Right hindlimb (tissue), 1 donor: ENCODE measurements at regions not wholly inside any gene's neighbourhood (a gene's known extent, or its start where the extent isn't known, plus 50 kb on each side); places are given as distances from the start of the nearest gene placed in this dataset.
"Not testable (repeated sequence)": the region's sequence is repeated elsewhere in the genome, so short reads cannot be mapped to it uniquely, and the experiment has no call there.

ENCODE experiments used
- DNase-seq: peaks from one replicate; pipeline ENCODE4 v3.0.0-alpha.2; 2018

- peak; percentile 11 for DNase-seq
Observed at GRCh38 chr9:93900971-93901861, 53.9 kb downstream of the BARX1 start.

- DNase-seq, result peak; percentile 5
Observed at GRCh38 chr9:93900436-93900819, 54.7 kb downstream of the BARX1 start.

- peak; percentile 4 for DNase-seq
Observed at GRCh38 chr9:93899609-93900435, 55.3 kb downstream of the BARX1 start.

- peak; percentile 14 for DNase-seq
Observed at GRCh38 chr9:93898502-93899426, 56.4 kb downstream of the BARX1 start.

- DNase-seq, result peak; percentile 2
Observed at GRCh38 chr9:93898026-93898425, 57.1 kb downstream of the BARX1 start.

- peak; percentile 9 for DNase-seq
Observed at GRCh38 chr9:93897075-93897970, 57.8 kb downstream of the BARX1 start.

- DNase-seq, result peak; percentile 4
Observed at GRCh38 chr9:93896496-93897033, 58.6 kb downstream of the BARX1 start.

GRCh38 chr9:93896093-93896492 is 59.1 kb downstream of the BARX1 start:
- no peak for DNase-seq

- no peak for DNase-seq
Observed at GRCh38 chr9:93895535-93895934, 59.6 kb downstream of the BARX1 start.

GRCh38 chr9:93894691-93895079 is 60.5 kb downstream of the BARX1 start:
- DNase-seq, result no peak

- DNase-seq, result peak; percentile 11
Observed at GRCh38 chr9:93893899-93894690, 61.1 kb downstream of the BARX1 start.

- DNase-seq, result no peak
Observed at GRCh38 chr9:93893194-93893593, 62.0 kb downstream of the BARX1 start.

GRCh38 chr9:93892748-93893147 is 62.4 kb downstream of the BARX1 start:
- no peak for DNase-seq

GRCh38 chr9:93891549-93892310 is 63.4 kb downstream of the BARX1 start:
- no peak for DNase-seq

GRCh38 chr9:93891050-93891449 is 64.1 kb downstream of the BARX1 start:
- DNase-seq, result no peak

- no peak for DNase-seq
Observed at GRCh38 chr9:93890436-93890935, 64.7 kb downstream of the BARX1 start.

GRCh38 chr9:93886911-93887310 is 68.2 kb downstream of the BARX1 start:
- no peak for DNase-seq

GRCh38 chr9:93884808-93885207 is 70.3 kb downstream of the BARX1 start:
- no peak for DNase-seq

- DNase-seq, result not testable (repeated sequence)
Observed at GRCh38 chr9:93879662-93880407, 75.3 kb downstream of the BARX1 start.
